NB4 (cell line): ENCODE measurements at regions not wholly inside any gene's neighbourhood (a gene's known extent, or its start where the extent isn't known, plus 50 kb on each side); places are given as distances from the start of the nearest gene placed in this dataset.

Experiments
- POLR2A ChIP-seq: IDR thresholded peaks from 2 replicates; pipeline ENCODE4 v1.6.1; 2011; ENCODE audit warnings: mild to moderate bottlenecking; ENCODE audit not compliant: insufficient read length; ENCODE audit errors: extremely low read depth
- TF ChIP-seq, protein P1 (sequence below): IDR thresholded peaks from one replicate; pipeline ENCODE4 v1.5.1; 2012; ENCODE audit warnings: low read depth, low read length

GRCh38 chr10:120328647-120329046, 128.4 kb upstream of the PLPP4 start:
- TF ChIP-seq, protein P1, sequence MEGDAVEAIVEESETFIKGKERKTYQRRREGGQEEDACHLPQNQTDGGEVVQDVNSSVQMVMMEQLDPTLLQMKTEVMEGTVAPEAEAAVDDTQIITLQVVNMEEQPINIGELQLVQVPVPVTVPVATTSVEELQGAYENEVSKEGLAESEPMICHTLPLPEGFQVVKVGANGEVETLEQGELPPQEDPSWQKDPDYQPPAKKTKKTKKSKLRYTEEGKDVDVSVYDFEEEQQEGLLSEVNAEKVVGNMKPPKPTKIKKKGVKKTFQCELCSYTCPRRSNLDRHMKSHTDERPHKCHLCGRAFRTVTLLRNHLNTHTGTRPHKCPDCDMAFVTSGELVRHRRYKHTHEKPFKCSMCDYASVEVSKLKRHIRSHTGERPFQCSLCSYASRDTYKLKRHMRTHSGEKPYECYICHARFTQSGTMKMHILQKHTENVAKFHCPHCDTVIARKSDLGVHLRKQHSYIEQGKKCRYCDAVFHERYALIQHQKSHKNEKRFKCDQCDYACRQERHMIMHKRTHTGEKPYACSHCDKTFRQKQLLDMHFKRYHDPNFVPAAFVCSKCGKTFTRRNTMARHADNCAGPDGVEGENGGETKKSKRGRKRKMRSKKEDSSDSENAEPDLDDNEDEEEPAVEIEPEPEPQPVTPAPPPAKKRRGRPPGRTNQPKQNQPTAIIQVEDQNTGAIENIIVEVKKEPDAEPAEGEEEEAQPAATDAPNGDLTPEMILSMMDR: no peak
- no peak for TF ChIP-seq POLR2A
